ENCODE measurements at regions not wholly inside any gene's neighbourhood (a gene's known extent, or its start where the extent isn't known, plus 50 kb on each side); places are given as distances from the start of the nearest gene placed in this dataset.

- no peak for TF ChIP-seq JUN (IDR thresholded peaks at IDR 0.05; ENCODE audit: low read depth, low read length)
Observed at GRCh38 chr1:81325397-81325796, 475.3 kb upstream of the ADGRL2 start (continued).

Measured in H1 (cell line).